Uterus (tissue), 3 donors: ENCODE measurements at regions not wholly inside any gene's neighbourhood (a gene's known extent, or its start where the extent isn't known, plus 50 kb on each side); places are given as distances from the start of the nearest gene placed in this dataset.

Source experiments
- DNase-seq, 2 donors: peaks; one replicate each; pipeline ENCODE4 v3.0.0-alpha.2; 2019 to 2020
- H3K27ac ChIP-seq, 2 donors: fragments of 200-600 bp; sonication (generic); 1 replicate in 1 of 2; 2 replicates in 1 of 2; pipeline ENCODE4 v1.5.1; 2016 to 2018
- H3K27me3 ChIP-seq, 2 donors: fragments of 200-600 bp; sonication (generic); one replicate each; pipeline ENCODE4 v1.5.1; 2018 to 2019; ENCODE audit warnings: control low read depth in 1 of 2
- H3K36me3 ChIP-seq, 2 donors: fragments of 200-600 bp; sonication (generic); one replicate each; pipeline ENCODE4 v1.5.1; 2019; ENCODE audit warnings: control low read depth in 1 of 2
- H3K4me1 ChIP-seq, 2 donors: fragments of 200-600 bp; sonication (generic); one replicate each; pipeline ENCODE4 v1.5.1; 2018 to 2019; ENCODE audit warnings: control low read depth in 1 of 2
- H3K4me3 ChIP-seq, 2 donors: fragments of 200-600 bp; sonication (generic); 1 replicate in 1 of 2; 2 replicates in 1 of 2; pipeline ENCODE4 v1.5.1; 2018 to 2019; ENCODE audit warnings: mild to moderate bottlenecking in 1 of 2
- H3K9me3 ChIP-seq, 2 donors: fragments of 200-600 bp; sonication (generic); one replicate each; pipeline ENCODE4 v1.5.1; 2019; ENCODE audit warnings: control low read depth in 1 of 2
- CTCF ChIP-seq, 4 experiments: fragments of 200-600 bp in 2 of 4; fragments of 450-650 bp in 2 of 4; sonication (generic) in 2 of 4; IDR thresholded peaks; one replicate each; pipeline ENCODE4 v1.5.1; 2016 to 2019; ENCODE audit warnings: antibody characterized with exemption in 4 of 4, mild to moderate bottlenecking in 2 of 4, moderate library complexity in 1 of 4
- POLR2A ChIP-seq, 2 donors: fragments of 450-650 bp; IDR thresholded peaks; one replicate each; pipeline ENCODE4 v1.6.1; 2016; ENCODE audit warnings: antibody characterized with exemption in 2 of 2, mild to moderate bottlenecking in 1 of 2, moderate library complexity in 1 of 2
- intact Hi-C: fragments of 100-400 bp; cut with DNase I; formaldehyde crosslinking; loops from one replicate; pipeline ENCODE4 v1.15.1; 2023; ENCODE audit warnings: low total_unique reads
- donor health status: DM: yes; HTN: yes; CAD: no.

GRCh38 chr12:102570256-102570655 lies 89.9 kb upstream of the IGF1 start:
- H3K4me3 ChIP-seq, result no peak overlapping the region
- no peak overlapping the region for H3K27ac ChIP-seq
- intact Hi-C loops, result no loop called here
- H3K4me1 ChIP-seq, result no peaks in the 10 kb centered on the region
- H3K9me3 ChIP-seq, result no peaks in the 10 kb centered on the region
- DNase-seq, result no peak
- H3K36me3 ChIP-seq, result no peaks in the 10 kb centered on the region
- no peak for TF ChIP-seq CTCF (IDR thresholded peaks at IDR 0.05)
- no peak for TF ChIP-seq POLR2A (IDR thresholded peaks at IDR 0.05)
- H3K27me3 ChIP-seq, result no peaks in the 10 kb centered on the region

GRCh38 chr12:102569803-102570202 lies 89.4 kb upstream of the IGF1 start:
- Histone ChIP-seq H3K27ac (no peak overlapping the region), H3K36me3 (no peaks in the 10 kb centered on the region), H3K4me3 (no peak overlapping the region), H3K9me3 (no peaks in the 10 kb centered on the region), H3K27me3 (no peaks in the 10 kb centered on the region), H3K4me1 (no peaks in the 10 kb centered on the region)
- TF ChIP-seq CTCF (IDR thresholded peaks at IDR 0.05) (no peak), POLR2A (IDR thresholded peaks at IDR 0.05) (no peak)
- no peak for DNase-seq
- intact Hi-C loops, result no loop called here

GRCh38 chr12:102568276-102568675 lies 87.9 kb upstream of the IGF1 start:
- no peak overlapping the region for H3K27ac ChIP-seq
- no peak for DNase-seq
- no peaks in the 10 kb centered on the region for H3K27me3 ChIP-seq
- intact Hi-C loops, result no loop called here
- H3K4me3 ChIP-seq, result no peak overlapping the region
- no peaks in the 10 kb centered on the region for H3K9me3 ChIP-seq
- H3K4me1 ChIP-seq, result no peaks in the 10 kb centered on the region
- no peaks in the 10 kb centered on the region for H3K36me3 ChIP-seq
- TF ChIP-seq POLR2A (IDR thresholded peaks at IDR 0.05) (no peak), CTCF (IDR thresholded peaks at IDR 0.05) (no peak)

GRCh38 chr12:102567031-102567985 lies 86.9 kb upstream of the IGF1 start:
- Histone ChIP-seq H3K4me3 (no peak overlapping the region), H3K4me1 (no peaks in the 10 kb centered on the region), H3K27me3 (no peaks in the 10 kb centered on the region), H3K9me3 (no peaks in the 10 kb centered on the region), H3K27ac (no peak overlapping the region), H3K36me3 (no peaks in the 10 kb centered on the region)
- no peak for DNase-seq
- intact Hi-C loops, result no loop called here
- TF ChIP-seq CTCF (IDR thresholded peaks at IDR 0.05) (no peak), POLR2A (IDR thresholded peaks at IDR 0.05) (no peak)

- Histone ChIP-seq H3K4me1 (no peaks in the 10 kb centered on the region), H3K36me3 (no peaks in the 10 kb centered on the region), H3K27ac (no peak overlapping the region), H3K4me3 (no peak overlapping the region), H3K27me3 (no peaks in the 10 kb centered on the region), H3K9me3 (no peaks in the 10 kb centered on the region)
- TF ChIP-seq POLR2A (IDR thresholded peaks at IDR 0.05) (no peak), CTCF (IDR thresholded peaks at IDR 0.05) (no peak)
- intact Hi-C loops, result no loop called here
- no peak for DNase-seq
Observed at GRCh38 chr12:102565555-102565954, 85.2 kb upstream of the IGF1 start.
